Hindlimb muscle (tissue), 1 donor: ENCODE measurements at regions not wholly inside any gene's neighbourhood (a gene's known extent, or its start where the extent isn't known, plus 50 kb on each side); places are given as distances from the start of the nearest gene placed in this dataset.

Experiments
- DNase-seq: peaks from one replicate; pipeline ENCODE4 v3.0.0-alpha.2; 2013

GRCh38 chr11:95344932-95345642, 114.1 kb upstream of the SESN3 start:
- no peak for DNase-seq

GRCh38 chr11:95341221-95341620, 110.2 kb upstream of the SESN3 start:
- peak; percentile 51 for DNase-seq

GRCh38 chr11:95339086-95339901, 108.3 kb upstream of the SESN3 start:
- DNase-seq = peak; percentile 49

GRCh38 chr11:95338430-95338991, 107.5 kb upstream of the SESN3 start:
- peak; percentile 96 for DNase-seq

- no peak for DNase-seq
Observed at GRCh38 chr11:95337972-95338429, 107.0 kb upstream of the SESN3 start.

GRCh38 chr11:95337175-95337957, 106.4 kb upstream of the SESN3 start:
- peak; percentile 89 for DNase-seq

- DNase-seq = no peak
Observed at GRCh38 chr11:95335989-95336388, 105.0 kb upstream of the SESN3 start.

- DNase-seq = no peak
Observed at GRCh38 chr11:95331161-95331560, 100.2 kb upstream of the SESN3 start.

GRCh38 chr11:95330302-95330701, 99.3 kb upstream of the SESN3 start:
- DNase-seq = no peak

GRCh38 chr11:95327273-95327948, 96.4 kb upstream of the SESN3 start:
- no peak for DNase-seq

GRCh38 chr11:95325777-95326258, 94.8 kb upstream of the SESN3 start:
- DNase-seq = no peak

- DNase-seq = no peak
Observed at GRCh38 chr11:95324826-95325225, 93.8 kb upstream of the SESN3 start.

GRCh38 chr11:95322539-95322938, 91.5 kb upstream of the SESN3 start:
- no peak for DNase-seq

- no peak for DNase-seq
Observed at GRCh38 chr11:95318498-95318897, 87.5 kb upstream of the SESN3 start.

GRCh38 chr11:95308512-95309035, 77.6 kb upstream of the SESN3 start:
- DNase-seq = no peak

GRCh38 chr11:95307286-95307685, 76.3 kb upstream of the SESN3 start:
- DNase-seq = no peak

- no peak for DNase-seq
Observed at GRCh38 chr11:95306801-95307200, 75.8 kb upstream of the SESN3 start.

- no peak for DNase-seq
Observed at GRCh38 chr11:95306123-95306522, 75.1 kb upstream of the SESN3 start.

GRCh38 chr11:95305705-95306104, 74.7 kb upstream of the SESN3 start:
- no peak for DNase-seq

GRCh38 chr11:95304777-95305176, 73.8 kb upstream of the SESN3 start:
- DNase-seq = no peak

GRCh38 chr11:95302211-95302610, 71.2 kb upstream of the SESN3 start:
- DNase-seq = no peak

- no peak for DNase-seq
Observed at GRCh38 chr11:95301474-95301873, 70.5 kb upstream of the SESN3 start.
